GM20431 (cell line): ENCODE measurements at regions not wholly inside any gene's neighbourhood (a gene's known extent, or its start where the extent isn't known, plus 50 kb on each side); places are given as distances from the start of the nearest gene placed in this dataset.
"Not testable (repeated sequence)": the region's sequence is repeated elsewhere in the genome, so short reads cannot be mapped to it uniquely, and the experiment has no call there.

Experiments used
- in situ Hi-C: fragments of 300-500 bp; cut with MseI, MboI; formaldehyde crosslinking; loops from one replicate; pipeline ENCODE4 v1.15.0; 2020; ENCODE audit warnings: low sequenced_read_pairs; ENCODE audit not compliant: unreplicated experiment

DNA sequence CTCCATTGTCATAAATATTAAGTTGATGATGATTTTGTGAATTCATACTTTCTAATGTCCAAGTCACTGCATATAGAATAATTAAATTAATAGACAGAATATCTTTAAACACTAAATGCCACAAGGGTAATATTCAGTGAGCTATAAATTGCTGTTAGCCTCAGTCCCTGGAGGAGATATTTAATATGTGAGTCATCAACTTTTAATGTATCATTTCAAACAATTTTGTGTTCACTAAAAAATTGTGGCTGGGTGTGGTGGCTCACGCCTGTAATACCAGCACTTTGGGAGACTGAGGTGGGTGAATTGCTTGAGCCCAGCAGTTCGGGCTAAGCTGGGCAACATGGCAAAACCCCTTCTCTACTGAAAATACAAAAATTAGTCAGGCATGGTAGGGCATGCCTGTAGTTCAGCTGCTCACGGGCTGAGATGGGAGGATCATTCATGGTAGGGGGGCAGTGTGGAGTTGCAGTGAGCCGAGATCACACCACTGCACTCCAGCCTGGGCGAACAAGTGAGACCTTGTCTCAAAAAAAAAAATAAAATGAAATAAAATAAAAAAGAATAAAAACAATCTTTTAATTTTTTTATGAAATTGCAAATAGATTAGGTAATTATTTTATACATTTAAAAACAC lies 717.3 kb upstream of the CHD1 start:
- in situ Hi-C loops = no loop called here

DNA sequence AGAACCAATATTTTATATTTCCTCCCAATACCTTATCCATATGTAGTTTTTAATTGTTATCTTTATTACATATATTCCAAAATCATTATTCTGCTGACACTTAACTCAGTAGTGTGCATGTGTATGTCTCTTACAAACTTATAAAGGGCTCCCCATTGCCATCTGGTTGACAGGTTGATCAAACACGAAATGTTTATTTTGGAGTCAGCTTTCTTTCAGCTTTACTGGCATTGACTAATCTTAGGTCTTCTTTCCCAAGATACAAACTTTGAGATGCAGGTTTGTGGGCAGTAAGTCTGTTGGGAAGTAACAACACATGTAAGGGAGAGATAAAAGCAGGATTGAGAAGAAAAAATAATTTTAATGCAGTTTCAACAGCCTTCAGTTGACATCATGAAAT lies 716.0 kb upstream of the CHD1 start:
- in situ Hi-C loops = no loop called here

DNA sequence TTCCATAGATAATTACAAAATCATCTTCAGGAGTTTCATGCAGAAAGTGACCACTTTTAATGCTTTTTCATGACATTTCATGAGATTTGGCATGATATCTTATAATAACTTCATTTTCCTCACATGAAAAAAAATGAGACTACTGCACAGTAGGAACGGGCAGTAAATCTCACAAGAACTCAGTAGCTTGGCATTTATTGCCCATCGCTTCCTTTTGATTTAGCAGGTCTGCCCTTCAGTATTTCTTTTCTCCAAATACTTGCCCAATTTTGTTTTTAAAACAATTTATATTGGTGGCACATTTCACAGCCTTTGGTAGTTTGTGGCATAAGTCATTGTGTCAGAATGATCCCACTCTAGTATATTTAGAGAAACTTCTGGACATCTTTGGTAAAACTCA lies 711.8 kb upstream of the CHD1 start:
- in situ Hi-C loops = no loop called here

DNA sequence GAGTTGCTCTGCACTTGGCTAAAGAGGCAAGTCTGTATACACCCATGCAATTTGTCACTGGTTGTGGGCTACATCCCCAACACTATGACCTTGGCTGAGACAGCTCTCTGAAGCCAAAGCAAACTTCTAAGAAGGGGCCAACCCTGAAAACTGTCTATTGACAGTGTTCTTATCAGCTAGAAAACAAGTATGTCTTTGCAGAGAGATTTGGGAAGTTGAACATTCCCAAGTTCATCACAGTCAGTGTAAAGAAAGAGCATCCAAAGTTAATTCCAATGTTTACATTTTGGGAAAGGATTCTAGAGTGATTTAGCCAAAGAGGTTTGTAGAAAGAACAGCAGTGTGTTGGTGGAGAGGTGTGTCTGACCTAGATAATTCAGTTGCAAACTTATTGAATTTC lies 711.1 kb upstream of the CHD1 start:
- in situ Hi-C loops = no loop called here

DNA sequence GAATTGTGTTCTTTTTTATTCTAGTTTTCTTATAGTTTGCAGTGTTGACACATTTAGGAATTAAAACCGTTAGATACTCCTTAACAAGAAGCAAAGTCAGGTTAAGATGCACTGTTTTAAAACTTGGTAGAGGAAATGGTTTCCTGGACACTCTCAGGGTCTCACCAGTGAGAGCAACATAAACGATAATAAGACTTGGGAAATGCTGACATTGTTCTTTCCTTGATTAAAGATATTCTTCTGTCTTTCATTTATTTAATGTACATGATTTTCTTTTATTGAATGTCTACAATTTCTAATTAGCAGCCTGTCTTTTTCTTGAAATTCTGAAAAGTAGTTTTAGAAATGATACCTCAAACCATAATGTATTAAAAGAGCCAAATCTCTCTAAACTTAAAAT lies 707.9 kb upstream of the CHD1 start:
- in situ Hi-C loops = no loop called here

DNA sequence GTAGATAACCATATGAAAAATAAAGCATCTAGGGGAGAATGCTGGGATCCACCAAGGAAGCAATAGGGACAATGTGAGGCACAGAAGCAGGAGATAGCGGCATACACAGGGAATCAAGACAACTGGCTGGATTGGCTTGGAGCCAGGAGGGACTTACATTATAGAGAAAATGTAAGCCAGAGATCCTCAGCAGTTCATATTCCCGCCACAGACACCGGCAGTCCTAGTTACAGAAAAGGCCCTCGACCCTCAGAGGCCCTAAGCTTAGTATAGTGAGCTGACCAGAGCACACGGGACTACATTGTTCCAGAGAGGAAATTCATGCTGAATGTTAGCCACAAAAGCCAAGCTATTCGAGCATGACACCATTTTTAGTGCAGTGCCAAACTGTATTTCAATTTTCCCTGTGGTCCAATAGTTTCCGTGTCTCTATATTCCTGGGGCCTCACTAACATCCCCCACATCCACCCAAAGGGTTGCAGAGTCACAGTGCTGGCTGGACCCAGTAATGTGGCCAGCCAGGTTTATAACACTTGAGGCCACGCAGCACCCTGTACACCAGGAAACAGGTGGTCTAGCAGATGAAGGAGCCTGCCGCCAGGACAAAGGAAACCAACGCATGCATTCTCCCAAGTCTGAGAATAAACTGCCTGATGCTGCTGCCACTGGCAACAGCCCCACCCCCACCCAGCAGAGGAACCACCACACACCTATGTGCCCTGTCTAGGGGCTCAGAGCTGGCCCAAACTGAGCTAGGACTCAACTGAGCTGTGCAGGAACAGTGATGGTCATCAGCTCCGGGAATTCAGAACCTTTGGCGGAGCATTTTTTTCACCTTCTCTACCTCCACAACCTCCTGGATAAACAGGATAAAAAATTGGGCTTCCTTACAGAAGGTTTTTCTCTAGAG lies 693.2 kb upstream of the CHD1 start:
- in situ Hi-C loops = no loop called here

DNA sequence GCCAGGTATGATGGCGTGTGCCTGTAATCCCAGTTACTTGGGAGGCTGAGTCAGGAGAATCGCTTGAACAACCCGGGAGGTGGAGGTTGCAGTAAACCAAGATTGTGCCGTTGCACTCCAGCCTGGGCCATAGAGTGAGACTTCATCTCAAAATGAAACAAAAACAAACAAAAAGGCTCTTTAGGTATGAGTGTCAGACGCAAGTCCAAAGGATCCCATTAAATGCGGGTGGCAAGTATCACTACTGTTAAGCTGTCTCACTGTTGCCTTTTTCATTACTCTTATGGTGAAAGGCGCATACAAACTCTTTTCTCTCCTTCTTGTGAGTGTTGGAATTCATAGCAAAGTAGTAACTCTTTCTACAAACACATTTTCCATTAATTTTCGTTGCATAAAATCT lies 688.5 kb upstream of the CHD1 start:
- in situ Hi-C loops = no loop called here

DNA sequence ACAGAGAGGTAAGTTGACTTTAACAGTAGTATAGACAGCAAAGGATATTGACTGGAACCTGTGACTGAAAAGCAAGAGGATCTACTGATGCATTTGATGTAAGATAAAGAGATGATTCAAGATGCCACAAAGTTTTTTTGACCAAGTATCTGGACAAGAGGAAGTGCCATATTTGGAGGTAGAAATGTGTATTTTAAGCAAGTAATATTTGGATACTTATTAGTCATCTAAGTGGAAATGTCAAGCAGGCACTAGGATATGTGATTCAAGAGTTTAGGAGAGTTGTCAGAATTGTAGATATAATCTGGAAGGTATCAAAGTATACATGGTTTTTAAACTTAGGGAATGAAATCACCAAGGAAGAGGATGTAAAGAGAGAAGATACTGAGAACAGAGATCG lies 686.1 kb upstream of the CHD1 start:
- in situ Hi-C loops = no loop called here

DNA sequence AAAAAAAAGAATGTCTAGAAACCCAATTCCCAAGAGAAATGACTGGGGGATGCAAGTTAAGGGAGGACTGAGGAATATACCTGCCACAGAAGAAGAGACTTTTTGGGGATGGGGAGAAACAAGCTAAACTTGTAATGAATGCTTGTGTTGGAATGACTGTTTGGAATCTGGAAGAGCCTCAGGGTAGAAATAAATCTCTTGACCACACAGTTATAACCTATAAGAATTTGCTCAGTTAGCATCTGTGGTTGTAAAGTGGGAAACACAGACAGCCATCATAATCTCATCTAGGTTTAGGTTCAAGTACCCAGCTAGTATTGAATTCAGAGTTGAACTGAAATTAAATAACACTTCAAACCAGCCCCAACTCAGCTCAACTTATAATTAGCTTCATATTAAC lies 678.3 kb upstream of the CHD1 start:
- in situ Hi-C loops = no loop called here

DNA sequence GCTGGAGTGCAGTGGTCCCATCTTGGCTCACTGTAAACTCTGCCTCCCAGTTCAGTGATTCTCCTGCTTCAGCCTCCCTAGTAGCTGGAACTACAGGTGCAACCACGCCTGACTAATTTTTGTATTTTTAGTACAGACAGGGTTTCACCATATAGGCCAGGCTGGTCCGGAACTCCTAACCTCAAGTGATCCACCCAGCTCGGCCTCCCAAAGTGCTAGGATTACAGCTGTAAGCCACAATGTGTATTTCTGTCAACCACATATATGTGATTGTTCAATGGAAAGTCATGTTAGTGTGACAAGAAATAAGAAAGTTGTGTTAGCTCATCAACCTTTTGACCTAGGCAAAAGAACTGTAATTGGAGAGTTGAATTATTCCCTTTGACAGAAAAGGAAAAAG lies 677.1 kb upstream of the CHD1 start:
- in situ Hi-C loops = no loop called here

DNA sequence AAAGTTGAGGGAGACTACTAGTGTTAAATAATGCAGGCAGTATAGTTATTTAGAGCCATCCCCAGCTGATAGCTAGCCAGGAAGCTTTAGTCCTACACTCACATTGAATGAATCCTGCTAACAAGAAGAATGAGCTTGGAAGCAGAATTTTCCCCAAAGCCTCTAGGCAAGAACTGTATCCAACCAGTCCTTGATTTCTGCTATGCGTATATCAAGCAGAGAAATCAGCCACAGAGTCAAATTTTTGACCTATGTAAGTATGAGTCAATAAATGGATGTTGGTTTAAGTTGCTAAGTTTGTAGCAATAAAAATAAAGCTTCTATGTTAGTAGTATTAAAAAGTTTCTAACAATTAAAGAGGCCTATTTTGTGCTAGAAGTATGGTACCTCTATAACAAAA lies 672.1 kb upstream of the CHD1 start:
- in situ Hi-C loops = no loop called here

DNA sequence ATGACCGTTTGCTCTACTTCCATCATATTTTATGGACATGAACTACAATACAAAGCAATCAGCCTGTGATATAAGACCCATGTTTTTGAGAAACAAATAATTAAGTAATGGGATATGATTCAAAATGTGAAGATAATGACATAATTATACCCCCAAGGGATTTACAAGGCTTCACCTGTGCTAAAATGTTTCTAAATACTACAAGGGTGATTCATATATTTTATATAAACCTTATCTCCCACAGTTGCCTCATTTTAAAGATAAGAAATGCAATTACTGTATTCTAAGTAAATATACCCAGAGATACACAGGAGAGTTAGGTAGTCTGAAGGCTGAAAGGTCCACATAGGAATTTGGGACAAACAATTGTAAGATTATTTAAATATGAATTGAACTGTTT lies 662.0 kb upstream of the CHD1 start:
- in situ Hi-C loops = no loop called here

DNA sequence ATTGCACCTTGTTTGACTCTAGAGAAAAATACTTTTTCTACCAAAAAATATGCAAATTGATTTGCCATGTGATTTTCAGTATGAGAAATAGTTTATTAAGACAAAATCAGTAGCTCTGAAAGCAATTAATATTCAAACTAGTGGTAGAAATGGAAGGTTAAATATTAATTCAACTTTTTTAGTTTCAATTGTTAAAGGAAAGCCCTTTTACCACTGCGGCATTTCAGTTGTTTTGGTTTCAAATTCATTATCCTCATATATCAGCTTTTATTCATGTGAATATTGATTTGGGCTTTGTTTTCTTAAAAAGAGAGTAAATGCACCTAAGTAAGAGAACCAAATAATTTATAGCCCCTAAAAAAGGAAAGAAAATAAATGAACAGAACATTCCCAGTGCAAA lies 660.6 kb upstream of the CHD1 start:
- in situ Hi-C loops = no loop called here

DNA sequence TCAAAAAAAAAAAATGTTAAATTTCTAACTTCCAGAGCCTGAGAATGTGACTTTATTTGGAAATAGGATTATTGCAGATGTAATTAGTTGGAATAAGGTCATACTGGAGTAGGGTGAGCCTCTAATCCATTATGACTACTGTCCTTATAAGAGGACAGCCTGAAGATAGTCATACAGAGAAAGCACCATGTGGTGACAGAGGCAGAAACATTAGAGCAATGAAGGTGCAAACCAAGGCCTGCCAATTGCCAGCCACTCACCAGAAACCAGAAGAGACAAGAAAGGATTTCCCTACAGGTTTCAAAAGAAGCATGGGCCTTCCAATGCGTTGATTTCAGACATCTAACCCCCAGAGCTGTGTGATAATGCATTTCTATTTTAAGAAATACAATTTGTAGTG lies 659.2 kb upstream of the CHD1 start:
- in situ Hi-C loops = no loop called here

DNA sequence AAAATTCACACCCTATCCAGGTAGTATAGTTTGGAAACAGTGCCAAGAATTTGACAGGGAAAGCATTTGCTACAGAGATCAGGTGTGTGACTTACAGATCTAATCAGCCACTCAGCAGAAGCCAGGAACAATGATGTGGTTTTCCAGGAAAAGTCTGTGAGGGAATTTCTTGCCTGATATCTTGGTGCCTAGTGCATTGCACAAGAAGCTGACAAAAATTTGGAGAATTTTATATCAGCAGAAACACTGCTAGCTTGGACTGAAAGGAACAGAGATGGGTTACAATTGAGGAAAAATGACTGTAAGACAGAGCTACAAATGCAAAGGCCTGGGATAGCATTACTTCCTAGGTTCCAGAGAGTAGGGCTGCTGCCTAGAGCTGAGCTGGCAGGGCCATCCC lies 658.1 kb upstream of the CHD1 start:
- in situ Hi-C loops = no loop called here

DNA sequence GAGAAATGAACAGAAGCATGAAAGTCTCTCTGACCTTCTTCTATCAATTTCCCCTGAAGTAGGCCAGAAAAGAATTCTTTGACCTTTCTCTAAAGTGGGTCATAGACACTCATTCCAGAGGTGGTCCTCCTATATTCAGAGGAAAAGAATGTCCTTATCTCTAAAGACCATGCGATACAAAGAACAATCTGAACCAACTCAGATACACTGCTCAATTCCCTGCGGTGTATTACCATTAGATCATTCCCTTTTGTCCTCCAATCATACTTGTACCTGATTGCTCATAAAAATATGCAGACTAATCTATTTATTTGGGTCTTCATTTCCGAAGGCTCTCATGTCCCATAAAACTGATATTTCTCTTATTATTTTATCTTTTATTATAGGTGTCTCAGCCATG lies 652.4 kb upstream of the CHD1 start:
- in situ Hi-C loops = not testable (repeated sequence)

DNA sequence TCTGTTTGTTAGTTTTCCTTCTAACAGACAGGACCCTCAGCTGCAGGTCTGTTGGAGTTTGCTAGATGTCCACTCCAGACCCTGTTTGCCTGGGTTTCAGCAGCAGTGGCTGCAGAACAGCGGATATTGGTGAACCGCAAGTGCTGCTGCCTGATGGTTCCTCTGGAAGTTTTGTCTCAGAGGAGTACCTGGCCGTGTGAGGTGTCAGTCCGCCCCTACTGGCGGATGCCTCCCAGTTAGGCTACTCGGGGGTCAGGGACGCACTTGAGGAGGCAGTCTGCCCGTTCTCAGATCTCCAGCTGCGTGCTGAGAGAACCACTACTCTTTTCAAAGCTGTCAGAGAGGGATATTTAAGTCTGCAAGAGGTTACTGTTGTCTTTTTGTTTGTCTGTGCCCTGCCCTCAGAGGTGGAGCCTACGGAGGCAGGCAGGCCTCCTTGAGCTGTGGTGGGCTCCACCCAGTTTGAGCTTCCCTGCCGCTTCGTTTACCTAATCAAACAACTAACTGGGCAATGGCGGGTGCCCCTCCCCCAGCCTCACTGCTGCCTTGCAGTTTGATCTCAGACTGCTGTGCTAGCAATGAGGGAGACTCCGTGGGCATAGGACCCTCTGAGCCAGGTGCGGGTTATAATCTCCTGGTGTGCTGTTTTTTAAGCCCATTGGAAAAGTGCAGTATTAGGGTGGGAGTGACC lies 634.3 kb upstream of the CHD1 start:
- in situ Hi-C loops = not testable (repeated sequence)

DNA sequence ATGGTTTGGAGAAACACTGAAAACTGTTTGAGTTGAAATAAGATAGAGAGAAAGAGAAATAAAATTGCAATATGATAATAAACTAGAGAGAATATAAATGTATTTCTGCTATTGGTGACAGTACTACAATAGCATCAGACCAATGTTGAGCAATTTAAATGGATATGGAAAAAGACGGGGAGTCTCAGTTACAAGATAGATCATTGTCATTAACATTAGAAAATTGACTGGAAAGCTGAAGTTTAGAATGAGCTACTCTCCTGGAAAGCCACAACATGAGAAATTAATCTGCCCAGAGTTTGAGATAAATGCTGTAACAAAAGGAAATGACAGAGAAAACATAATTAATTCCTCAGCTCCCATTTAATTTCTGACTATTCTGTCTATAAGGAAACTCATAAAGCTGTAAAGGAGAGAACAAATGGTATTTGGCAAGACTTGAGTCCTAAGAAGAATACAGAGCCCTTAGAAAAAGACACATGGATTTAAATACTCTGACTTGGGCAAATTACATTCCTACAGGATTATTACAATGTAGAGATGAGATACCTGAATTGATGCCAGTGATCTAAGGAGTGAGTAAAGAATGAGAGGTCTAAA lies 624.5 kb upstream of the CHD1 start:
- in situ Hi-C loops = no loop called here

DNA sequence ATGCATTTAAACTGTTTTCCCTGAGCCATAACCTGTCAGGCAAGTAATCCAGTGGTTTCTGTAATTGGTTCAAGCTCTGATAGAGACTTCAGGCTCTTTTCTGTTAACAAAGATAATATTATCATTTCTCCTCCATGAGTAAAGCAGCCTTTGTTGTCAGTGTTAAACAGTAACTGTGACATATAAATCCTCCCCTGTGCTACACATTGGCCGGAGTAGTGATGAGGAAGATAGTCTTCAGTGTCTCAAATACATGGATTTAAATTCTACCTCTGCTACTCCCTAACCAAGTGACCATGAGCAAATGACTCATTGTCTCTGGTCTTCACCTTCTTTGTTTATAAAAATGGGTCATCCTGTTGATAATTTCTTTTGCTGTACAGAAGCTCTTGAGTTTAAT lies 615.5 kb upstream of the CHD1 start:
- in situ Hi-C loops = no loop called here

DNA sequence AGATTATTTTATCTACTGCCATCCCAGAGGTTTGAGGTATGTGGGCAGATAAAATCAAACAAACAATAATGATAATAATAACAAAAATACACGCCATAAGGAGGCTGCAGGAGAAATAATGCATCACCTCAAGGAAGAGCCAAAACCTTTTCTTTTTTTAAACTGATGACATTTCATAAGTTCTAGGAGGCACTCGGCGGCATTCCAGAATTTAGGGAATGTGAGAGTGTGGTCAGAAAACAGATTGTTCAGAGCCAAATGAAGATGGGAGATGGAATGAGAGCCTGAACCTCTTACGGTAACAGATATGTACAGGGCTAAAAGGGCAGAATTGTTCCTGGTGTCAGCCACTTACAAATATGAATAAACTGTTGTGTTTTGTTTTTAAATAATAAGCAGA lies 615.0 kb upstream of the CHD1 start:
- in situ Hi-C loops = no loop called here

DNA sequence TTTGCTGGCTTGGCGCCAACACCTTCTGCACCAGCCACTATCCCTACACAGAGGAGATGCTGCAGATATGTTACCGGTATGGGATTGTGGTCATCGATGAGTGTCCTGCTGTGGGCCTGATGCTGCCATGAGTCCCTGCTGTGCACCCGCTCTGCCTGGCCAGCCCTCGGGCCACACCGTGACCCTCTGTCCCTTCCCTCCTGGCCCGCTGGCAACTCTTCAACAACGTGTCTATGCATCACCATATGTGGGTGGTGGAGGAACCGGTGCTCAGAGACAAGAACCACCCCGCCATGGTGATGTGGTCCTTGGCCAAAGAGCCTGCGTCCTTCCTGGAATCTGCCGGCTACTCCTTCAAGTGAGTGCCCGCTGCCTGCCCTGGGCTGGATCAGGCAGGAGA lies 605.4 kb upstream of the CHD1 start:
- in situ Hi-C loops = not testable (repeated sequence)
